Calu3 (cell line): ENCODE measurements at regions not wholly inside any gene's neighbourhood (a gene's known extent, or its start where the extent isn't known, plus 50 kb on each side); places are given as distances from the start of the nearest gene placed in this dataset.

Source experiments
- BruUV-seq: library from RNA; stranded (reverse); fragments of 400-500 nt; replicated peaks from 2 replicates; lab custom pipeline; 2021; lab: Mats Ljungman, UMichigan
- CTCF ChIA-PET: fragments of 300-600 bp; sonication (Branson Sonifier 250); formaldehyde crosslinking; loops from one replicate; lab custom pipeline; 2022; ENCODE audit warnings: antibody characterized with exemption; lab: Charles Lee
- DNase-seq: peaks from one replicate; pipeline ENCODE4 v3.0.0; 2022
- H3K27ac Mint-ChIP-seq: one replicate; pipeline ENCODE4 v1.8.0; 2022; ENCODE audit warnings: mixed read lengths; ENCODE audit not compliant: unreplicated experiment
- H3K27me3 Mint-ChIP-seq: one replicate; pipeline ENCODE4 v1.8.0; 2022; ENCODE audit warnings: mixed read lengths; ENCODE audit not compliant: unreplicated experiment
- H3K36me3 Mint-ChIP-seq: one replicate; pipeline ENCODE4 v1.8.0; 2022; ENCODE audit warnings: mild to moderate bottlenecking, moderate library complexity, mixed read lengths; ENCODE audit not compliant: insufficient read depth, unreplicated experiment
- H3K4me1 Mint-ChIP-seq: one replicate; pipeline ENCODE4 v1.8.0; 2022; ENCODE audit warnings: mild to moderate bottlenecking, low read depth, mixed read lengths; ENCODE audit not compliant: unreplicated experiment
- H3K4me3 Mint-ChIP-seq: one replicate; pipeline ENCODE4 v1.8.0; 2022; ENCODE audit warnings: mild to moderate bottlenecking, low read depth, moderate library complexity, mixed read lengths; ENCODE audit not compliant: unreplicated experiment
- H3K9me3 Mint-ChIP-seq: one replicate; pipeline ENCODE4 v1.8.0; 2022; ENCODE audit warnings: low read depth, mixed read lengths; ENCODE audit not compliant: unreplicated experiment
- intact Hi-C: fragments of 100-400 bp; cut with micrococcal nuclease; formaldehyde crosslinking; loops from one replicate; pipeline ENCODE4 v1.10.0; 2022; ENCODE audit not compliant: unreplicated experiment
- TF ChIP-seq, protein P1 (sequence below): fragments of 200-600 bp; IDR thresholded peaks from one replicate; pipeline ENCODE4 v1.8.0; 2022; ENCODE audit warnings: antibody characterized with exemption; ENCODE audit not compliant: unreplicated experiment

DNA sequence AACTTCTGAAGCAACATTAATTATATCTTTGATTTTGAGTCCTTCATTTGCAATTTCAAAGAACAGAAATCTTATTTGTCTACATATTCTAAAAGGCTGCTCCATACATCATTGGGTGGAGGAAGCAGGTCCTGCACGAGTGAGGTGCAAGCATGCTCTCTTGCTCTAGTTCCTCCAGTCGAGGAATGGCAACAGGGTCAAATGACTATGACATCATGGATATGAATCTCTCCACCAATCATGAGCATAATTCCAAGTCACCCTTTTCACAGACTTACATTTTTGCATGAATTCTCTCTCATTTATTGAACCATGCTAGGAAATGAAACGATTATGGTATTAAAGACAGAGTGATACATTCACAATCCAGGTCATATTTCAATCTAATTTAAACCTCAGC is 608.8 kb upstream of the SOX11 start:
- Mint-ChIP-seq H3K36me3 (no peaks in the 10 kb centered on the region), H3K4me3 (no peak overlapping the region), H3K27ac (no peak overlapping the region), H3K9me3 (peaks cover 20% of the 10 kb centered on the region), H3K27me3 (no peaks in the 10 kb centered on the region), H3K4me1 (no peaks in the 10 kb centered on the region)
- no TSS peak for BruUV-seq
- no peak for DNase-seq
- CTCF ChIA-PET: no interaction called here
- TF ChIP-seq, protein P1, sequence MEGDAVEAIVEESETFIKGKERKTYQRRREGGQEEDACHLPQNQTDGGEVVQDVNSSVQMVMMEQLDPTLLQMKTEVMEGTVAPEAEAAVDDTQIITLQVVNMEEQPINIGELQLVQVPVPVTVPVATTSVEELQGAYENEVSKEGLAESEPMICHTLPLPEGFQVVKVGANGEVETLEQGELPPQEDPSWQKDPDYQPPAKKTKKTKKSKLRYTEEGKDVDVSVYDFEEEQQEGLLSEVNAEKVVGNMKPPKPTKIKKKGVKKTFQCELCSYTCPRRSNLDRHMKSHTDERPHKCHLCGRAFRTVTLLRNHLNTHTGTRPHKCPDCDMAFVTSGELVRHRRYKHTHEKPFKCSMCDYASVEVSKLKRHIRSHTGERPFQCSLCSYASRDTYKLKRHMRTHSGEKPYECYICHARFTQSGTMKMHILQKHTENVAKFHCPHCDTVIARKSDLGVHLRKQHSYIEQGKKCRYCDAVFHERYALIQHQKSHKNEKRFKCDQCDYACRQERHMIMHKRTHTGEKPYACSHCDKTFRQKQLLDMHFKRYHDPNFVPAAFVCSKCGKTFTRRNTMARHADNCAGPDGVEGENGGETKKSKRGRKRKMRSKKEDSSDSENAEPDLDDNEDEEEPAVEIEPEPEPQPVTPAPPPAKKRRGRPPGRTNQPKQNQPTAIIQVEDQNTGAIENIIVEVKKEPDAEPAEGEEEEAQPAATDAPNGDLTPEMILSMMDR: no peak
- intact Hi-C loops: no loop called here

DNA sequence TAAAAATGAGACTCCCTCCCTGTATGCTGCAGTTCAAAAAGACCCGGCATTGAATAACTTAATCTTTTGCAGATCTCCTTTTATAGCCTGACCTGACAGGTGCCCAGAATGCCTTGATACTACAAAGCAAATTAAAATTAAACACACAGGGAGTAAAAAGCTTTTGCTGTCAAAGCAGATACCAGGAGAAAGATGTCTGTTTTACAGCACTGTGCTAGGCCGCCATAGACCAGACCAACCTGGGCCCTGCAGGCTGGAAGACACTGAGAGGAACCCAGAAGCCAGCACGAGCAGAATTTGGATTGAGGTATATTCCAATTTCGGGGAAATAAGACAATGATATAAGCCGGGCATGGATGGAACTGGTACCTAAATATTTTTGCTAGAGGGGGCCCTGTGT is 602.8 kb upstream of the SOX11 start:
- CTCF ChIA-PET: no interaction called here
- H3K36me3 Mint-ChIP-seq: no peaks in the 10 kb centered on the region
- no peak overlapping the region for H3K27ac Mint-ChIP-seq
- no TSS peak for BruUV-seq
- no peaks in the 10 kb centered on the region for H3K4me1 Mint-ChIP-seq
- H3K9me3 Mint-ChIP-seq: peaks cover 9% of the 10 kb centered on the region
- no peak overlapping the region for H3K4me3 Mint-ChIP-seq
- no peaks in the 10 kb centered on the region for H3K27me3 Mint-ChIP-seq
- TF ChIP-seq, protein P1: no peak
- DNase-seq: no peak
- intact Hi-C loops: no loop called here

GRCh38 chr2:5093056-5093455 is 599.1 kb upstream of the SOX11 start:
- Mint-ChIP-seq H3K9me3 (peaks cover 7% of the 10 kb centered on the region), H3K4me1 (no peaks in the 10 kb centered on the region), H3K27me3 (no peaks in the 10 kb centered on the region), H3K27ac (no peak overlapping the region), H3K36me3 (no peaks in the 10 kb centered on the region), H3K4me3 (no peak overlapping the region)
- TF ChIP-seq, protein P1: no peak
- BruUV-seq: no TSS peak
- no peak for DNase-seq
- intact Hi-C loops: no loop called here
- CTCF ChIA-PET: no interaction called here

- Mint-ChIP-seq H3K27me3 (no peaks in the 10 kb centered on the region), H3K9me3 (peaks cover 11% of the 10 kb centered on the region), H3K36me3 (no peaks in the 10 kb centered on the region), H3K27ac (no peak overlapping the region), H3K4me1 (no peaks in the 10 kb centered on the region), H3K4me3 (no peak overlapping the region)
- no TSS peak for BruUV-seq
- no peak for DNase-seq
- CTCF ChIA-PET: no interaction called here
- TF ChIP-seq, protein P1: no peak
- intact Hi-C loops: no loop called here
Observed at GRCh38 chr2:5093518-5093917, 598.7 kb upstream of the SOX11 start.
